T-helper 17 cell (primary cell): ENCODE measurements at regions not wholly inside any gene's neighbourhood (a gene's known extent, or its start where the extent isn't known, plus 50 kb on each side); places are given as distances from the start of the nearest gene placed in this dataset.

ENCODE experiments used
- ATAC-seq: fragments of 150-1000 bp; cut with Tn5 transposase; 2 replicates; pipeline ENCODE4 v1.10.0; 2021; ENCODE audit warnings: mild to moderate bottlenecking, moderate library complexity
- DNase-seq, 3 donors: peaks; one replicate each; pipeline versions ENCODE4 v3.0.0 to v3.0.0-alpha.2; 2020 to 2021
- H3K9me3 ChIP-seq: one replicate; pipeline ENCODE4 v1.7.0; 2013; ENCODE audit warnings: low read length, mild to moderate bottlenecking; ENCODE audit not compliant: control insufficient read depth, poor library complexity, severe bottlenecking
- H3K27ac Mint-ChIP-seq: one replicate; pipeline ENCODE4 v1.8.0; 2022; ENCODE audit warnings: mild to moderate bottlenecking, moderate library complexity, mixed read lengths
- H3K27me3 Mint-ChIP-seq: one replicate; pipeline ENCODE4 v1.8.0; 2022; ENCODE audit warnings: mixed read lengths
- H3K36me3 Mint-ChIP-seq: one replicate; pipeline ENCODE4 v1.8.0; 2022; ENCODE audit warnings: low read depth, mixed read lengths
- H3K4me1 Mint-ChIP-seq: one replicate; pipeline ENCODE4 v1.8.0; 2022; ENCODE audit warnings: mild to moderate bottlenecking, mixed read lengths
- H3K4me3 Mint-ChIP-seq: one replicate; pipeline ENCODE4 v1.8.0; 2022; ENCODE audit warnings: mild to moderate bottlenecking, moderate library complexity, mixed read lengths

DNA sequence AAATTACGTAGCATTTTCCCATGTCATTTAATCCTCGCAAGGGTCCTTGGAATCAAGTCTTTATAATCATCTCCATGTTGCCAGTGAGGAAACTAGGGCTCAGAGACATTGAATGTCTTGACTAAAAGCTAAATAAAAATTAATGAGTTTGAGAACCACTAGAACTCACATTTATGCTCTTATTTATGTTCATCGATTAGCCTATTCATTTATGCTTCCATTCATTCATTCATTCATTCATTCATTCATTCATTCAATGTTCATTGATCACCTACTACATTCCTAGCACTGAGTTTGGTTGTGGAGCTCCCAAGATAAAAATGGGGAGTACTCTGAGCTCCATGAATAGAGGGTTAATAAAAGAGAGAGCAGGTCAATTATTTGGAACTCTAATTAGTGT lies 59.7 kb downstream of the KCNA1 start:
- DNase-seq (no peak), ATAC-seq (no peak)
- H3K9me3 ChIP-seq: no peaks in the 10 kb centered on the region
- Mint-ChIP-seq H3K4me1 (no peaks in the 10 kb centered on the region), H3K36me3 (no peaks in the 10 kb centered on the region), H3K4me3 (no peak overlapping the region), H3K27ac (no peak overlapping the region), H3K27me3 (peaks cover 69% of the 10 kb centered on the region)

DNA sequence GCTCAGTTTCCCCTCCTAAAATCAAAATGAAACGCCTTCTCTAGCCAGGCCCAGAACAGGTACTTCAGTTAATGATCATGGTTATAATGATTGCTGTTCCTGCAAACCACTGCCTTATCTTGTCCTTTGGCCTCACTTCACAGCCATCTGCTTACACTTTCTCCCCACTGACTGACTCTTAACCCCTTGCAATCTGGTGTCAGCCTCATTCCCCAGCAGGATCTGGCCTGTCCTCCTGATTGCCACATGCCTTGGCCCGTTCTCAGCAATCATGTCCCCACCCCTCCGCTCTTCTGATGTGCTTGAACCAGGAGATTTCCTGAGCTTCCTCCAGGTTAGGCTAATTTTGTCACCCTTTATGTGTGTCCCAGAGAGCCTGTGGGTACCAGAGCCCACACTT lies 64.5 kb downstream of the KCNA1 start:
- Mint-ChIP-seq H3K36me3 (no peaks in the 10 kb centered on the region), H3K4me3 (no peak overlapping the region), H3K27ac (no peak overlapping the region), H3K27me3 (peaks cover 54% of the 10 kb centered on the region), H3K4me1 (no peaks in the 10 kb centered on the region)
- ATAC-seq (no peak), DNase-seq (no peak)
- H3K9me3 ChIP-seq: no peaks in the 10 kb centered on the region

GRCh38 chr12:4975574-4975973 lies 65.9 kb downstream of the KCNA1 start:
- no peak for DNase-seq
- H3K27ac Mint-ChIP-seq: no peak overlapping the region
- peaks cover 51% of the 10 kb centered on the region for H3K27me3 Mint-ChIP-seq
- no peaks in the 10 kb centered on the region for H3K9me3 ChIP-seq
- H3K36me3 Mint-ChIP-seq: no peaks in the 10 kb centered on the region
- no peak overlapping the region for H3K4me3 Mint-ChIP-seq
- ATAC-seq: no peak
- H3K4me1 Mint-ChIP-seq: no peaks in the 10 kb centered on the region

- no peaks in the 10 kb centered on the region for H3K9me3 ChIP-seq
- Mint-ChIP-seq H3K4me1 (no peaks in the 10 kb centered on the region), H3K27me3 (peaks cover 37% of the 10 kb centered on the region), H3K4me3 (no peak overlapping the region), H3K27ac (no peak overlapping the region), H3K36me3 (no peaks in the 10 kb centered on the region)
- DNase-seq (no peak), ATAC-seq (no peak)
Measured at GRCh38 chr12:4977102-4977501, 66.6 kb upstream of the KCNA5 start.

DNA sequence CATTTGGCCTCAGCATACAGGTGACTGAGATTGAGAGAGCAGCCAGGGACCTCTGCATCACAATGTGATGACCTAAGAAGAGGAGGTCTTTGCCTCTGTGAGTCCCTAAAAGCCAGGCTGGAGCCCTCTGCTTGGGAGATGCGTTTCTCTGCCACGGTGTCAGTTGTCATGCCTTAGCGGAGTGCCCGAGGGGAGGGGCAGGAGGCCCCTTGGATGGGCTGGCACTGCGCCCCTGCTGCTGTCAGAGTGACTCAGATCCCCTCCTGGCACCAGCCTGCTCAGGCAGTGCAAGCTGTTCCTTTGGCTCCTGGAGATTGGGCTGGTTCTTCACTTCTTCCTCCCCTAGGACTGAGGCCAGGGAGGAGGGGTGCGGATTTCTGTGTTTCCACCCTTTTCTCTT lies 64.9 kb upstream of the KCNA5 start:
- peaks cover 36% of the 10 kb centered on the region for H3K27me3 Mint-ChIP-seq
- no peaks in the 10 kb centered on the region for H3K4me1 Mint-ChIP-seq
- no peaks in the 10 kb centered on the region for H3K36me3 Mint-ChIP-seq
- H3K4me3 Mint-ChIP-seq: no peak overlapping the region
- ATAC-seq (no peak), DNase-seq (no peak)
- no peaks in the 10 kb centered on the region for H3K9me3 ChIP-seq
- no peak overlapping the region for H3K27ac Mint-ChIP-seq

DNA sequence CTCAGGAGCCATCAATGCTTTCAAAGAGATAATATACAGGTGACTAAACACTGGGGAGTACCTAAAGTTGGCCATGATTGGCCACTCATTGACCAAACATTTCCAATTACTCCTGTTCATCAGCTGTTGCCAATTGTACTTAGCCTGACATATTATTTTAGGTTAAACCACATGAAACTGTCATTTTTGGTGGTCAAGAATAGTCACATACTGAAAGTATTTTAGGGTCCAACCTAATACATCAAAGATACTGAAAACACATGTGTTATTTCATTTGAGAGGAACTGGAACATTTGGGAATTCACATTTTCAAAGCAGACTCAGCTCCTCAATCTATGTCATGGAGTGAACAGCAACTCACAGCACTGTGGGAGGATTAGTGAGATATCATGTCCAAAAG lies 63.9 kb upstream of the KCNA5 start:
- Mint-ChIP-seq H3K27ac (no peak overlapping the region), H3K27me3 (peaks cover 29% of the 10 kb centered on the region), H3K4me1 (no peaks in the 10 kb centered on the region), H3K4me3 (no peak overlapping the region), H3K36me3 (no peaks in the 10 kb centered on the region)
- ATAC-seq (no peak), DNase-seq (no peak)
- H3K9me3 ChIP-seq: no peaks in the 10 kb centered on the region

DNA sequence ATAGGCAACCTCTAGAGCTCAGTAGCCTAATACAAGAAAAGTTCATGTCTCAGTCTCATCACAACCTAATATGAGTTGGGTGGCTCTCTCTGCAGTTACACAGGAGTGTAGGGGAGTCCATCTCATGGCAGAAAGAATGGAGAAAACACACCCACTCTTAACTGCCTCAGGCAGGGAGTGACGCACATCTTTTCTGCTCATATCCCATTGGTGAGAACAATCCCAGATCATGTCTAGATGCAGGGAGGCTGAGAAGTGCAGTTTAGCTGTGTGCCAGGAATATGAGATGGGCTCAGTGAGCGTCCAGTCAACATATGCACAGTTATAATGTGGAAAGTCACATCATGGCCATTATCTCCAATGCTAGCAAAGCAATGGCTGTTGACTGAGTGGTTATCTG lies 59.3 kb upstream of the KCNA5 start:
- ATAC-seq (no peak), DNase-seq (no peak)
- H3K27me3 Mint-ChIP-seq: peaks cover 43% of the 10 kb centered on the region
- peaks cover 3% of the 10 kb centered on the region for H3K36me3 Mint-ChIP-seq
- peaks cover 3% of the 10 kb centered on the region for H3K4me1 Mint-ChIP-seq
- H3K4me3 Mint-ChIP-seq: no peak overlapping the region
- H3K27ac Mint-ChIP-seq: no peak overlapping the region
- no peaks in the 10 kb centered on the region for H3K9me3 ChIP-seq

DNA sequence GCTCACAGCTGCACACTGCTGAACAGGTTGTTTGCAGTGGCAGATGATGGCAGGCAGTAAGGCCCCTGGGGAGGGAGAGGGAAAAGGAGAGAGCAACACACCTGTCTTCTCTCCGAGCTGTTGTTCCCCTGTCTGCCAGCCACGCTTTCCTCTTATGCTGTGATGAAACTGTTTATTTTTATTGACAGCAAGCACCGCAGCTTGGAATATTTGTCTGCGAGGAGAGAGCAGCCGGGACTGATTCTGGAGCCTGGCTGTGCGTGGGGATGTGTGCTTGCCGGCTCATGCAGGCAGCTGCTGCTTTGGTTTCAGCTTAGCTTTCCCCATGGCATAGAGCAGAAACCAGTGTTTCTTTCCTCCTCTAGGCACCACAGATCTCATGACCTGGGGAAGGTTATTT lies 58.7 kb upstream of the KCNA5 start:
- H3K27me3 Mint-ChIP-seq: peaks cover 44% of the 10 kb centered on the region
- ATAC-seq (no peak), DNase-seq (no peak)
- peaks cover 3% of the 10 kb centered on the region for H3K36me3 Mint-ChIP-seq
- H3K4me1 Mint-ChIP-seq: peaks cover 3% of the 10 kb centered on the region
- H3K9me3 ChIP-seq: no peaks in the 10 kb centered on the region
- H3K4me3 Mint-ChIP-seq: no peak overlapping the region
- no peak overlapping the region for H3K27ac Mint-ChIP-seq

DNA sequence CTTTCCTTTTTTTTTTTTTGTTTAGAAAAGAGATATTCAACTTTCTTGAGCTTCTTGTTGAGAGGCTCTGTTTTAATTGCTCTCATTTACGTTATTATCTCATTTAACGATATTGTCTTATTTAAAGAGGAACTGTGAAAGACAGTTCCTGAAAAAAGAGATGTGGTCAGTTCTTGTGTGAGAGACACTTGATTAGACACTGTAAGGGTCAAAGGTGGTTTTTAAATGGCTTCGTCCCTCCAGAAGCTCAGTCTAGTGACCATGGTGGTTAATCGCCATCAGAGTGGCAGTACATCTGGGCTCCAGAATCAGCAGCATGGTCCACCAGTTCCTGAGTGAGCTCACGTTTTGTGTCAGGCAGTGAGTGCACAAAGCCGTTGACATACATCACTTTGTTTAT lies 57.9 kb upstream of the KCNA5 start:
- ATAC-seq (no peak), DNase-seq (no peak)

DNA sequence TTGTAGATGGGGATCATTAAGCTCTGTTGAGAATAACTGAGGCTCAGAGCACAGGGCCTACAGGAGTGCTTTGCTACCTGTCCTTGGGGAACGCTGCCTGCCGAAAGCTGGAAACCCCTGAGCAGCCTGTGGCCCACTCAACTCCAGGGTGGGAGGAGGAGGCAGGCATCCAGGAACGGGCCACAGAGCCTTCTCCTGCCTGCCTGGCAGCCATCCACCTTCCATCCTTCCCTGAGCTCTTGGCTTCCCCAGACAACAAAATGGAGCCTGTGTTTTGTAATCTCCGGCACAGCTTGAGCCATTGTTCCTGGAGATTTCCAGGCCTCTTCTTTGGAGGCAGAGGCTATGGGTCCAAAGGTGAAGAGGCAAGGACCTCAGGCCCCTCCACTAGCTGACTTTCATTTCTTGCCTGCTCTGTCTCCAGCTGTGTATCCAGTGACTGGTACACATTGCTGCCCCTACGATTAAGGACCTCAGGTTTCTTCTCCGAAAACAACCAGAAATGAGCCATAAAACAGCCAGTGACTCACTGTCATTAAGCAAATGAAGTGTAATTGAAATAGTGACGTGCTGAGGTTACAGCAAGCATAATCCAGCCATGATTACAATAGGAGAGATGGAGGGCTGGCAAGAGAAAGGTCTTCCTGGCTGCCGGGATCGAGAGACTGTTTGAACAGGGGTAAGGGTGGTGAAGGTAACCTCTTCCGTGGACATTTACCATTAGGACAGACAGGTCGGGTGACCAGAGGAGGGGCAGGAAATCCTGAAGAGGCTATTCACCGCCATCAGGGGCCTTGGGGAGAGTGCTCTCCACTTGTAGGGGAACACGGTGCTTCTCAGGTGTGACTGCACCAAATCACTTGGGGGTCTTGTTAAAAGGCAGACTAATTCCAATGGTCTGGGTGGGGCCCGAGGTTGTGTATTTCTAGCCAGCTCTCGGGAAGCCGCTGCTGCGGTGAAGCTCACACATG lies 56.3 kb upstream of the KCNA5 start:
- H3K4me3 Mint-ChIP-seq: no peak overlapping the region
- H3K27me3 Mint-ChIP-seq: peaks cover 60% of the 10 kb centered on the region
- peaks cover 3% of the 10 kb centered on the region for H3K36me3 Mint-ChIP-seq
- DNase-seq: no peak
- no peaks in the 10 kb centered on the region for H3K9me3 ChIP-seq
- no peak for ATAC-seq
- no peak overlapping the region for H3K27ac Mint-ChIP-seq
- peaks cover 3% of the 10 kb centered on the region for H3K4me1 Mint-ChIP-seq

More for the DNA sequence above, 57.9 kb upstream of the KCNA5 start:
- Mint-ChIP-seq H3K27ac (no peak overlapping the region), H3K4me3 (no peak overlapping the region), H3K27me3 (peaks cover 44% of the 10 kb centered on the region), H3K4me1 (peaks cover 3% of the 10 kb centered on the region), H3K36me3 (peaks cover 3% of the 10 kb centered on the region)
- no peaks in the 10 kb centered on the region for H3K9me3 ChIP-seq

DNA sequence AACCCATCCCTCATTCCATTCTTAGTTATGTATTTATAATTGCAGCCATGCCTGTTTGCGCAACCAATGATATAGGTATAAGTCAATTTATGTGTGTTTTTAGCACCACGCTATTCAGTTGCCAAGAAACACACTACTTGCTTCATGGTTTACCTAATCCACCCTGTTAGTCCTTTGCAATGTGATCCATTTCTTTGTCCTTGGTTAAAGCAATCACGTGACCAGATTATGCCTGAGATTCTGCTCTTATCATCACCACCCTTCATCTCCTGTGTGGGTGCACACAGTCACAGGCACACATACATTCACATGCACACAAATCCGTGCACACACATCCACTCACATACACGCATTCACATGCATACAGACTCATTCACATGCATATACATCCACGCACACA lies 52.3 kb upstream of the KCNA5 start:
- Mint-ChIP-seq H3K4me3 (no peak overlapping the region), H3K27ac (no peak overlapping the region), H3K4me1 (peaks cover 3% of the 10 kb centered on the region), H3K27me3 (peaks cover 76% of the 10 kb centered on the region), H3K36me3 (peaks cover 3% of the 10 kb centered on the region)
- no peaks in the 10 kb centered on the region for H3K9me3 ChIP-seq
- DNase-seq (no peak), ATAC-seq (no peak)

DNA sequence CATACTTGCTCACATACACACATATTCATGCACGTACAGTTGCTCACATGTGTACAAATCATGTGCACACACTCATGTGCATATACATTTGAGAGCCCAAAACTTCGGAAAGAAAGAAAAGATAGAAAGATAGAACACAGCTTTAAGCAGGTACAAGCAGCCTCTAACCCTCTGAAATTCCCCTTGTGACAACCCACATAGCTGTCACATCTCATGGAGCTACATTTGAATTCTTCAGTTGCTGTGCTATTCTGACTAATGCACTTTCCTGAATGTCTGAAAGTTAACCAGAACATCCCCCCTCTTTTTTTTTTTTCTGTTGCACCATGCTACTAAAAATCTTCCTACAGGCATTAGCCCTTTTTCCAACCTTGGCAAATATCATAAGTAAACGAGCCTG lies 51.9 kb upstream of the KCNA5 start:
- no peak overlapping the region for H3K27ac Mint-ChIP-seq
- DNase-seq (no peak), ATAC-seq (no peak)
- H3K4me3 Mint-ChIP-seq: no peak overlapping the region
- peaks cover 3% of the 10 kb centered on the region for H3K36me3 Mint-ChIP-seq
- H3K4me1 Mint-ChIP-seq: peaks cover 3% of the 10 kb centered on the region
- peaks cover 75% of the 10 kb centered on the region for H3K27me3 Mint-ChIP-seq
- H3K9me3 ChIP-seq: no peaks in the 10 kb centered on the region

DNA sequence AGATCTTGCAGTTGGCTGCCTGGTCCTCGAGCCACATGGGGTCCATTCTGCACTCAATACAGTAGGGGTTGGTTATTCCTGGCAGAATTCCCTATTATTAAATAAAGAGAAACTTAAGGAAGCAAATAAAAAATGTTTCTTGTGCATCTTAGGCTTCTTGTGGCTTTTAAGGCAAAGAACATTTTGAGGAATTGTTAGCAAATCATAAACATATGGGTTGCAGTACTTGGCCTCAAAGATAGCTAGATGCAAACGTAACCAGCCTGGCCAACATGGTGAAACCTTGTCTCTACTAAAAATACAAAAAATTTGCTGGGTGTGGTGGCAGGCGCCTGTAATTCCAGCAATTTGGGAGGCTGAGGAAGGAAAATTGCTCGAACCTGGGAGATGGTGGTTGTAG lies 50.8 kb upstream of the KCNA5 start:
- Mint-ChIP-seq H3K4me1 (no peaks in the 10 kb centered on the region), H3K27ac (no peak overlapping the region), H3K4me3 (no peak overlapping the region), H3K27me3 (peaks cover 76% of the 10 kb centered on the region), H3K36me3 (no peaks in the 10 kb centered on the region)
- ATAC-seq: no peak
- no peak for DNase-seq
- H3K9me3 ChIP-seq: no peaks in the 10 kb centered on the region
